RPMI8226 (cell line): ENCODE measurements at regions not wholly inside any gene's neighbourhood (a gene's known extent, or its start where the extent isn't known, plus 50 kb on each side); places are given as distances from the start of the nearest gene placed in this dataset.
"Not testable (repeated sequence)": the region's sequence is repeated elsewhere in the genome, so short reads cannot be mapped to it uniquely, and the experiment has no call there.

ENCODE experiments used
- DNase-seq: peaks from one replicate; pipeline ENCODE4 v3.0.0-alpha.2; 2015

DNA sequence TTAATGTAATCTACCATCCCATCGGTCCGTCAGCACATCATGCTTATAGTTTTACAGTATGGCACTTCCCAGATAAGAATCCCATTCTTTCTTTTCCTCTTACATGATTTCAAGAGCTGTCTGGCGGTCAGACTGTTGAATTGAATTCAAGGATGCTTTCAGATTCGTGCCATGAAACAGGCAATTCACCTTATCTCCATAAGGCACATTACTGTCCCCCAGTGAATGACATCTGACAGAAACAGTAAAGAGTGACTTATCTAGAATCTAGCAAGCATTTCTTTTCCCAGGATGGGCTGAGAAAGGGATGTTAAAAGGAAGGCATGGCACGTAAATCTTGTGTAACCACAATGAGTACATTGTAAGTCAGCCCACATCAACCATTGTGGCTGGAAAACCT, 61.1 kb upstream of the SEM1 start:
- no peak for DNase-seq

DNA sequence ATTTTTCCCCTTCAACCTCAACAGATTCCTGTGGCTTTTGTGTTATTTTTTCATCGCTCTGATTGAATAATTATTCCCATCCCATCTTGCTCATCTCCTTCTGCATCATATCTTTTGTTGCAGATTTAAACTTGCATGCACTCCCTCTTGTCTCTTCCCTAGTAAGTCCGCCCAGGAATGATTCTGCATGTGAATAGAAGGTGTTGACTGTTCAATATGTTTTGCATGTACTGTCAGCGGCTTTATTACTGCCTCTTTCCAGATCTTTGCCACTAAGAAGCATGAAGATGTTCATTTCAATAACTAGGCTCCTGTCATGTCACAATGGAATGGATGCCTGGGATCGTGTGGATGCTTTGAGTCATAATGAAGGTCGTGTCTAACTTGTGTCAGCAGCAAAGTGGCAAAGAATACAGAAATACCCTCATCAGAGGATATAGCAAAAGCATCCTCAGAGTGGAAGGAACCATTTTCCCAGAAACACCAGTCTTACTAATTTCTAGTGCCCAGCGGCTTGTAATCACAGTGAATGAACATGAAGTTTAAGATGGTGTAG, 62.6 kb upstream of the SEM1 start:
- DNase-seq: no peak

DNA sequence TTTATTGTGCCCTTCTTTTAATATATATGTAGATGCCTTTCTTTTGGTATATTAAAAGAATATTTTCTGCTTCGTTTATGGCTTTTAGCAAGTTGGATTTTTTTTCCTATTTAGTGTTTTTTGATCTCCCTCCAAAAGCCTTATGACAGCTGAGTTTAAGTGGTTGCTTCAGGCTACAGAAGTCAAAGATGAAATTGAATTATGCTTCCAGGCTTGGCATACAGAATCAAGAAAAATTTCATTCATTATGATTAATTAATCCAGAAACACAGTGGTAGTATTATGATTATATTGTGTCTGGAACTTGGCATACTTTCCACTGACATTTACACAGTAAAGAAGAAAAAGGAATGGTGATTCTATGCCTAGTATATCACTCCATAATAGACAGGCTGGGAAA, 63.8 kb upstream of the SEM1 start:
- no peak for DNase-seq

GRCh38 chr7:96774358-96774757, 64.7 kb upstream of the SEM1 start:
- no peak for DNase-seq

GRCh38 chr7:96775046-96775445, 65.4 kb upstream of the SEM1 start:
- no peak for DNase-seq

DNA sequence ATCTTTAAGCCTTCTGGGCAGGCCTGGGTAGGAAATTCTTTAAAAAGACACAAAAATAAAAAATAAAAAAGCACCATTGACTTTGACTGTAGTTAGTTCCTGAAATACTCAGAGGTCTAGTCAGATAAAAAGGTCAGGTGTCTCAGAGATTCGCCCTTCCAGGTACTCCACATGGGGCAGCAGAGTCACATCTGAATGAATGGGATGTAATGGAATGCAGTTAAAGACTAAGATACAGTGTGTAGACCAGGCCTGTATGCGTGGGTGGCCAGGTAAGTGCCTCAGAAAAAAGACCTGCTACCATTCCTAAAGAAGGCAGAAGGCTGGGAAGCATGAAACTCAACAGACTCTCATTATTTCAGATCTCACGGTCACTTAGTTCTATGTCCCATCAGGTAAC, 68.6 kb upstream of the SEM1 start:
- DNase-seq: peak; percentile 37

GRCh38 chr7:96781919-96782318, 72.3 kb upstream of the SEM1 start:
- DNase-seq: no peak

DNA sequence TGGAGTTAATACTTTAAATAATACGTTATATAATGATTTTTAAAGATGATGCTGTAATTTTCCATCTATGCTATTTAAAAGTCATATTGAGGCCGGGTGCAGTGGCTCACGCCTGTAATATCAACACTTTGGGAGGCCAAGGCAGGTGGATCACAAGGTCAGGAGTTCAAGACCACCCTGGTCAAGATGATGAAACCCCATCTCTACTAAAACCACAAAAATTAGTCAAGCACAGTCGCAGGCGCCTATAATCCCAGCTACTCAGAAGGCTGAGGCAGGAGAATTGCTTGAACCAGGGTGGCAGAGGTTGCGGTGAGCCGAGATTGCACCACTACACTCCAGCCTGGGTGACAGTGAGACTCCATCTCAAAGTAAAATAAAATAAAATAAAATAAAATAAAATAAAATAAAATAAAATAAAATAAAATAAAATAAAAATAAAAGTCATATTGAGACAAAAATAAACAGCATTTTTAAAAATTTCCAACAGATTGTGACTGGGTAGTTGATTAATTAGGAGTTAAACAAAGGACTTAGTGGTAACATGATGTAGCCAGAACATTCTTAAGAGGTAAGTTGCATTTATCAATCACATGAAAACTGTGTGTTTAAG, 73.1 kb upstream of the SEM1 start:
- not testable (repeated sequence) for DNase-seq

GRCh38 chr7:96784597-96784996, 75.0 kb upstream of the SEM1 start:
- DNase-seq: no peak

- no peak for DNase-seq
These were observed 76.8 kb upstream of the SEM1 start for GRCh38 chr7:96786261-96786997.

DNA sequence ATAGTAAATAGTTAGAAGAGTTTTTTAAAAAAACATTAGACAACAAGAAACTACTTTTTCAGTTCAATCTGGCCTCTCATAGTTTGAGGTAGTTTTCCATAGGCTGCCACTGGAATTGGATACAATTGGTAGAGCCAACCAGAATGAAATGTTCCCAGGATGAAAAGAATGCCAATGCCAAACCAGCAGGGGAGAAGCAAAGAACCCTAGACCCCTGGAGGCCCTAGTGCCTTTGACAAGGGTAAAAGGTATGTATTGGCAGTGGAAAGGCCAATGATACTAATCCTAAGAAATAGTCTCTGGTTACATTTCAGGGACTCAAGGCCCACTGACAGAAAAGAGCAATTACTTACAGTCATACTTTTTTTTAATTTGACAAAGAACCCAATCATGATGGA, 77.4 kb upstream of the SEM1 start:
- no peak for DNase-seq

- DNase-seq: no peak
These were observed 80.3 kb upstream of the SEM1 start for GRCh38 chr7:96789914-96790313.

- DNase-seq: no peak
These were observed 82.5 kb upstream of the SEM1 start for GRCh38 chr7:96792115-96792514.

DNA sequence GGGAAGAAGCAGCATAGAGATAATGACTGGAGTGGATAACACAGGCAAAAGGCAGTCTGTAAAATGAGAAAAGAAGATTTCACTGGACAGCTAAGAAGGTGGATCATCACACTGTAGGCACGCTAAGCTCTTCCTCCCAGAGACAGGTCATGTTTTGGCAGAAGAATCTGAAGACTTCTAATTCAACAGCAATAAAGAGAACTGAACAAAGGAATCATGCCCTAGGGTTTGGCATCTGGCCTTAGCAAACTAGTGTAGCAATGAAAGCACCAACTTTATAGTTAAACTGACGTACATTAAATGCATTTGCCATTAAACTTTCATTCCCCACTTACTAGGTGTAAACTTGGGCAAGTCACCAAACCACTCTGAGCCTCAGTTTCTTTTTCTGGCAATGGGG, 84.4 kb upstream of the SEM1 start:
- DNase-seq: no peak

DNA sequence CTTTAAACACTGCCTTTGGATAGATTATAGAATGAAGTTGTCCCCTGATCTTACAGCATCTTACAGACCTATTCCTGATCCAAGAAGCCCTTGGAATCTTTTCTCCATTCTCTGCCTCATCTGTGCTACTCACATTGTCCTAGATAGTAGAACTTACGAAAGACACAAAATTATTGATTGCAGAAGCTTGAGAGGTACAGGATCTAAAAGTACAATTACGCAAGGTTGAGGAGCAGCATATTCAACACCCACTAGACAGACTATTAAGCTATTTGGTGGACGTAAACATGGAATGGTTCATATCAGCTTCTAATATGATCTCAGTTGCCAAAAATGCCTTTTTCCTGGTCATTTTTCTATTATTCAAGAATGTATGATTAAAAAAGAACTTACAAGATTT, 90.5 kb upstream of the SEM1 start:
- no peak for DNase-seq

DNA sequence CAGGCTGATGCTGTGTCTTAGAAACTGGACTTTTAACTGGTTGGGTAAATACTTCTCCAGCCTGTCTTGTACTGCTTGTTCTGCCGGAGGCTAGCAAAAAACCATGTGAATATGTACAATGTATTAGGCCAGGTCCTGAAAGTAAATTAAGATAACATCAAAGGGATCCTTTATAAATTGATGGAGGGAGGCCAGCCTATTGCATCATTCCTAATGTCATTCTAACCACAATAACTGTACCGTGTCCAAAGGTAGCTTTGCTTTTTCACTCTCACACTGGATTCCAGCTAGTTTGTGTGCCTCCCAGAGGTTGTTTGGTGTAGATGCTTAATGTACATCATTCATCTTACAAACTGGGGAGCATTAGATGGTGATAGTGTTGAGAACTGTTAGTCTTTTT, 91.2 kb upstream of the SEM1 start:
- DNase-seq: no peak

- DNase-seq: no peak
These were observed 109.6 kb upstream of the SEM1 start for GRCh38 chr7:96819111-96819700.

GRCh38 chr7:96821131-96821530, 111.5 kb upstream of the SEM1 start:
- not testable (repeated sequence) for DNase-seq

- DNase-seq: no peak
These were observed 113.2 kb upstream of the SEM1 start for GRCh38 chr7:96822824-96823223.

GRCh38 chr7:96823274-96823673, 113.6 kb upstream of the SEM1 start:
- DNase-seq: no peak

GRCh38 chr7:96824686-96825085, 115.0 kb upstream of the SEM1 start:
- DNase-seq: no peak

DNA sequence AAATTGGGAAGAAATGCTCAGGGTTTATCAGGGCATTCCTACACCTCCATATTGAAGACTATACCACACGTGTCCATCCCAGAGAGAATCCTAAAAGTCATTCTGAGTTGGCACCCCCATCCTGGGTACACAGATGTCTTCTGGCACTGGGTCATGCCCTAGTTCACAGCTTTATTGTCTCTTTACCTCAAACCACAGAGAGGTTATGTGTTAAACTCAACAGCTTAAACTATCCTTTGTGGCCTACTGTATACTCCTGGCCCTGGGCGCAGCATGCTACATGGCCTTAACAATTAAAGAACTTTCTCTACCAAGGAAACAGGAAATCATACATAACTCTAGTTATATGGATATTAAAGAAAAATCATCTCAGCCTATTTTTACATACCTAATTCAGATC, 115.6 kb upstream of the SEM1 start:
- DNase-seq: no peak

- DNase-seq: no peak
These were observed 116.4 kb upstream of the SEM1 start for GRCh38 chr7:96826089-96826488.

- DNase-seq: no peak
These were observed 118.1 kb upstream of the SEM1 start for GRCh38 chr7:96827701-96828100.
